Keratinocyte (primary cell): ENCODE measurements at regions not wholly inside any gene's neighbourhood (a gene's known extent, or its start where the extent isn't known, plus 50 kb on each side); places are given as distances from the start of the nearest gene placed in this dataset.

ENCODE experiments used
- DNase-seq: peaks from one replicate; pipeline ENCODE4 v3.0.0-alpha.2; 2011; ENCODE audit warnings: low read depth, missing footprints, low spot score
- FAIRE-seq: peaks from 2 replicates; lab custom pipeline; 2011; peaks lifted over from hg19 to GRCh38; lab: Jason Lieb, UNC
- H2AFZ ChIP-seq: 2 replicates; pipeline ENCODE4 v1.6.0; 2012; ENCODE audit warnings: low read length, control low read depth, inconsistent platforms; ENCODE audit not compliant: control insufficient read depth
- H3K27ac ChIP-seq: 2 replicates; pipeline ENCODE4 v1.5.1; 2011; ENCODE audit warnings: low read length; ENCODE audit not compliant: control insufficient read depth, insufficient read depth
- H3K27me3 ChIP-seq: 3 replicates; pipeline ENCODE4 v1.6.0; 2011; ENCODE audit warnings: low read length; ENCODE audit not compliant: control insufficient read depth, insufficient read depth; ENCODE audit errors: extremely low read depth
- H3K36me3 ChIP-seq, 2 experiments: 2 replicates in 1 of 2; 3 replicates in 1 of 2; pipeline ENCODE4 v1.5.1; 2011; ENCODE audit warnings: low read length in 2 of 2, mild to moderate bottlenecking in 1 of 2; ENCODE audit not compliant: control insufficient read depth in 2 of 2, insufficient read depth in 2 of 2; ENCODE audit errors: extremely low read depth in 1 of 2
- H3K4me1 ChIP-seq: 3 replicates; pipeline ENCODE4 v1.5.1; 2011; ENCODE audit warnings: low read length; ENCODE audit not compliant: control insufficient read depth, insufficient read depth; ENCODE audit errors: extremely low read depth
- H3K4me2 ChIP-seq: 3 replicates; pipeline ENCODE4 v1.6.0; 2011; ENCODE audit warnings: low read depth, low read length; ENCODE audit not compliant: control insufficient read depth, insufficient read depth; ENCODE audit errors: extremely low read depth
- H3K4me3 ChIP-seq, 3 experiments: fragments of 200-600 bp in 1 of 3; sonication (generic) in 1 of 3; 2 replicates in 2 of 3; 3 replicates in 1 of 3; pipeline ENCODE4 v1.5.1; 2011 to 2016; ENCODE audit warnings: low read length in 3 of 3, mild to moderate bottlenecking in 3 of 3, control low read depth in 2 of 3, inconsistent platforms in 1 of 3, low read depth in 1 of 3, mixed read lengths in 1 of 3, mixed run types in 1 of 3, moderate library complexity in 1 of 3; ENCODE audit not compliant: control insufficient read depth in 2 of 3, insufficient read depth in 2 of 3; ENCODE audit errors: extremely low read depth in 1 of 3
- H3K79me2 ChIP-seq: 2 replicates; pipeline ENCODE4 v1.6.0; 2012; ENCODE audit warnings: low read length; ENCODE audit not compliant: control insufficient read depth, insufficient read depth
- H3K9ac ChIP-seq: 3 replicates; pipeline ENCODE4 v1.6.0; 2011; ENCODE audit warnings: low read length; ENCODE audit not compliant: control insufficient read depth, insufficient read depth; ENCODE audit errors: extremely low read depth
- H3K9me1 ChIP-seq: 3 replicates; pipeline ENCODE4 v1.6.0; 2011; ENCODE audit warnings: low read length; ENCODE audit not compliant: control insufficient read depth, insufficient read depth; ENCODE audit errors: extremely low read depth
- H3K9me3 ChIP-seq: 2 replicates; pipeline ENCODE4 v1.5.1; 2012; ENCODE audit warnings: low read depth, low read length; ENCODE audit not compliant: control insufficient read depth
- H4K20me1 ChIP-seq: 3 replicates; pipeline ENCODE4 v1.6.0; 2011; ENCODE audit warnings: low read length; ENCODE audit not compliant: control insufficient read depth, insufficient read depth; ENCODE audit errors: extremely low read depth
- EZH2 ChIP-seq: IDR thresholded peaks from one replicate; pipeline ENCODE4 v1.6.1; 2012; ENCODE audit warnings: inconsistent platforms, mild to moderate bottlenecking, low read length, moderate library complexity
- dilution Hi-C: fragments of 300-500 bp; cut with MboI; formaldehyde crosslinking; loops from one replicate; pipeline ENCODE4 v1.7.0; 2020; ENCODE audit warnings: low sequenced_read_pairs; ENCODE audit not compliant: extremely low pct_ligation_motif_present
- TF ChIP-seq, protein P1 (sequence below), 3 experiments: IDR thresholded peaks in 1 of 3; conservative IDR thresholded peaks in 1 of 3; optimal IDR thresholded peaks in 1 of 3; 2 replicates in 2 of 3; 3 replicates in 1 of 3; pipeline versions ENCODE3 to v1.5.1; 2011; ENCODE audit warnings: low read length in 3 of 3, mild to moderate bottlenecking in 3 of 3, moderate library complexity in 2 of 3, control low read depth in 1 of 3, inconsistent platforms in 1 of 3; ENCODE audit not compliant: insufficient read depth in 2 of 3; ENCODE audit errors: extremely low read depth in 1 of 3

DNA sequence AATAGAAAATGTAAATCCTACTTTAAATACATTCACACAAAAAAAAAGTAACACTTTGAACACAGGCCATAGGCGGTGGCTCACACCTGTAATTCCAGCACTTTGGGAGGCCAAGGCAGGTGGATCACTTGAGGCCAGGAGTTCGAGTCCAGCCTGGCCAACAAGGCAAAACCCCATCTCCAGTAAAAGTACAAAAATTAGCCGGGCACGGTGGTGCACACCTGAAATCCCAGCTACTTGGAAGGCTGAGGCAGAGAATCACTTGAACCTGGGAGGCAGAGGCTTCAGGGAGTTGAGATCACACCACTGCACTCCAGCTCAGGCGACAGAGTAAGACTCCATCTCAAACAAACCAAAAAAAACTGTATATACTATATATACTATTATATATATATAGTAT is 303.6 kb downstream of the BCL11A start:
- no peak overlapping the region for H2AFZ ChIP-seq
- H3K27ac ChIP-seq, result no peak overlapping the region
- FAIRE-seq (no peak), DNase-seq (no peak)
- dilution Hi-C loops, result no loop called here
- no peaks in the 10 kb centered on the region for H3K9me3 ChIP-seq
- H4K20me1 ChIP-seq, result no peaks in the 10 kb centered on the region
- TF ChIP-seq, protein P1, sequence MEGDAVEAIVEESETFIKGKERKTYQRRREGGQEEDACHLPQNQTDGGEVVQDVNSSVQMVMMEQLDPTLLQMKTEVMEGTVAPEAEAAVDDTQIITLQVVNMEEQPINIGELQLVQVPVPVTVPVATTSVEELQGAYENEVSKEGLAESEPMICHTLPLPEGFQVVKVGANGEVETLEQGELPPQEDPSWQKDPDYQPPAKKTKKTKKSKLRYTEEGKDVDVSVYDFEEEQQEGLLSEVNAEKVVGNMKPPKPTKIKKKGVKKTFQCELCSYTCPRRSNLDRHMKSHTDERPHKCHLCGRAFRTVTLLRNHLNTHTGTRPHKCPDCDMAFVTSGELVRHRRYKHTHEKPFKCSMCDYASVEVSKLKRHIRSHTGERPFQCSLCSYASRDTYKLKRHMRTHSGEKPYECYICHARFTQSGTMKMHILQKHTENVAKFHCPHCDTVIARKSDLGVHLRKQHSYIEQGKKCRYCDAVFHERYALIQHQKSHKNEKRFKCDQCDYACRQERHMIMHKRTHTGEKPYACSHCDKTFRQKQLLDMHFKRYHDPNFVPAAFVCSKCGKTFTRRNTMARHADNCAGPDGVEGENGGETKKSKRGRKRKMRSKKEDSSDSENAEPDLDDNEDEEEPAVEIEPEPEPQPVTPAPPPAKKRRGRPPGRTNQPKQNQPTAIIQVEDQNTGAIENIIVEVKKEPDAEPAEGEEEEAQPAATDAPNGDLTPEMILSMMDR (optimal IDR thresholded peaks at IDR 0.05 in 1 of 3, IDR thresholded peaks at IDR 0.05 in 1 of 3, conservative IDR thresholded peaks at IDR 0.05 in 1 of 3; ENCODE audit: extremely low read depth in 1 of 3, insufficient read depth in 2 of 3, low read length in 3 of 3), result no peak
- no peak for TF ChIP-seq EZH2
- peaks cover 3% of the 10 kb centered on the region for H3K27me3 ChIP-seq
- H3K4me1 ChIP-seq, result no peaks in the 10 kb centered on the region
- no peaks in the 10 kb centered on the region for H3K9me1 ChIP-seq
- no peak overlapping the region for H3K4me3 ChIP-seq
- no peaks in the 10 kb centered on the region for H3K79me2 ChIP-seq
- no peak overlapping the region for H3K9ac ChIP-seq
- H3K36me3 ChIP-seq, result no peaks in the 10 kb centered on the region
- H3K4me2 ChIP-seq, result no peak overlapping the region

DNA sequence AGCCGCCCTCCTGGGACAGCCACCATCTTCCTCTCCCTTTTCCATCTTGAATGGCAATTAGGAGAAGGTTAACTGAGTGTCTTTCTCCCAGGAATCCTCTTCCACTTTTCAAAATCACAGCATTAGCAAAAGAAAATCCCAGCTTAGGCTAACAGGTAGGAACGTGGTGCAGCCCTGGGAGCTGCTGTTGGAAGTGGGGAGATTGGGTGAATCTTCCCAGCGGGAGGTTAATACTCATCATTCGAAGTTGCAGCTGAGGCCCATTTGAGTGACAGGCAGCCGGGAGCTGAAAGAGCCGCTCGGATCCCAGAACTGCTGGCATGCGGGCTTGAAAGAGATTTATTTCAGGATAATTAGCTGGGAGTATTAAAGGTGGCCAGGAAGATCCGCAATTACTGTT is 306.0 kb downstream of the BCL11A start:
- H3K79me2 ChIP-seq, result no peaks in the 10 kb centered on the region
- no peak for DNase-seq
- no peak for FAIRE-seq
- H3K9me3 ChIP-seq, result no peaks in the 10 kb centered on the region
- H3K9me1 ChIP-seq, result no peaks in the 10 kb centered on the region
- H4K20me1 ChIP-seq, result no peaks in the 10 kb centered on the region
- peaks cover 3% of the 10 kb centered on the region for H3K27me3 ChIP-seq
- no peak overlapping the region for H3K4me2 ChIP-seq
- no peak for TF ChIP-seq EZH2
- TF ChIP-seq, protein P1 (optimal IDR thresholded peaks at IDR 0.05 in 1 of 3, IDR thresholded peaks at IDR 0.05 in 1 of 3, conservative IDR thresholded peaks at IDR 0.05 in 1 of 3; ENCODE audit: extremely low read depth in 1 of 3, insufficient read depth in 2 of 3, low read length in 3 of 3), result no peak
- H3K4me3 ChIP-seq, result no peak overlapping the region
- no peak overlapping the region for H3K27ac ChIP-seq
- H3K4me1 ChIP-seq, result no peaks in the 10 kb centered on the region
- dilution Hi-C loops, result no loop called here
- no peak overlapping the region for H3K9ac ChIP-seq
- H2AFZ ChIP-seq, result no peak overlapping the region
- H3K36me3 ChIP-seq, result no peaks in the 10 kb centered on the region
